ENCODE measurements at regions not wholly inside any gene's neighbourhood (a gene's known extent, or its start where the extent isn't known, plus 50 kb on each side); places are given as distances from the start of the nearest gene placed in this dataset.

GRCh38 chr13:108437496-108437895 lies 168.0 kb downstream of the TNFSF13B start:
- no peak for TF ChIP-seq CTCF (IDR thresholded peaks at IDR 0.05; ENCODE audit: insufficient read depth, low read length, poor library complexity, severe bottlenecking)
- Histone ChIP-seq H3K36me3 (ENCODE audit: control insufficient read depth, insufficient read depth, low read length) (no peaks in the 10 kb centered on the region), H3K27me3 (ENCODE audit: control insufficient read depth, insufficient read depth, low read length) (no peaks in the 10 kb centered on the region), H3K4me3 (ENCODE audit: low read depth, low read length) (no peak overlapping the region)
- DNase-seq (ENCODE audit: low read depth): no peak

GRCh38 chr13:108439556-108439955 lies 170.0 kb downstream of the TNFSF13B start:
- no peak for TF ChIP-seq CTCF (IDR thresholded peaks at IDR 0.05; ENCODE audit: insufficient read depth, low read length, poor library complexity, severe bottlenecking)
- no peak for DNase-seq (ENCODE audit: low read depth)
- no peaks in the 10 kb centered on the region for H3K27me3 ChIP-seq (ENCODE audit: control insufficient read depth, insufficient read depth, low read length)
- no peaks in the 10 kb centered on the region for H3K36me3 ChIP-seq (ENCODE audit: control insufficient read depth, insufficient read depth, low read length)
- H3K4me3 ChIP-seq (ENCODE audit: low read depth, low read length): no peak overlapping the region

GRCh38 chr13:108444448-108444847 lies 174.9 kb downstream of the TNFSF13B start:
- no peaks in the 10 kb centered on the region for H3K36me3 ChIP-seq (ENCODE audit: control insufficient read depth, insufficient read depth, low read length)
- no peak for TF ChIP-seq CTCF (IDR thresholded peaks at IDR 0.05; ENCODE audit: insufficient read depth, low read length, poor library complexity, severe bottlenecking)
- no peak for DNase-seq (ENCODE audit: low read depth)
- H3K4me3 ChIP-seq (ENCODE audit: low read depth, low read length): no peak overlapping the region
- no peaks in the 10 kb centered on the region for H3K27me3 ChIP-seq (ENCODE audit: control insufficient read depth, insufficient read depth, low read length)

- no peaks in the 10 kb centered on the region for H3K27me3 ChIP-seq (ENCODE audit: control insufficient read depth, insufficient read depth, low read length)
- H3K36me3 ChIP-seq (ENCODE audit: control insufficient read depth, insufficient read depth, low read length): no peaks in the 10 kb centered on the region
- DNase-seq (ENCODE audit: low read depth): no peak
- TF ChIP-seq CTCF (IDR thresholded peaks at IDR 0.05; ENCODE audit: insufficient read depth, low read length, poor library complexity, severe bottlenecking): no peak
- no peak overlapping the region for H3K4me3 ChIP-seq (ENCODE audit: low read depth, low read length)
These were observed 179.4 kb downstream of the TNFSF13B start for GRCh38 chr13:108448891-108449290.

- Histone ChIP-seq H3K27me3 (ENCODE audit: control insufficient read depth, insufficient read depth, low read length) (no peaks in the 10 kb centered on the region), H3K36me3 (ENCODE audit: control insufficient read depth, insufficient read depth, low read length) (no peaks in the 10 kb centered on the region), H3K4me3 (ENCODE audit: low read depth, low read length) (no peak overlapping the region)
- TF ChIP-seq CTCF (IDR thresholded peaks at IDR 0.05; ENCODE audit: insufficient read depth, low read length, poor library complexity, severe bottlenecking): no peak
- no peak for DNase-seq (ENCODE audit: low read depth)
These were observed 178.3 kb upstream of the MYO16 start for GRCh38 chr13:108451121-108451520.

- Histone ChIP-seq H3K27me3 (ENCODE audit: control insufficient read depth, insufficient read depth, low read length) (no peaks in the 10 kb centered on the region), H3K4me3 (ENCODE audit: low read depth, low read length) (no peak overlapping the region), H3K36me3 (ENCODE audit: control insufficient read depth, insufficient read depth, low read length) (no peaks in the 10 kb centered on the region)
- DNase-seq (ENCODE audit: low read depth): no peak
- no peak for TF ChIP-seq CTCF (IDR thresholded peaks at IDR 0.05; ENCODE audit: insufficient read depth, low read length, poor library complexity, severe bottlenecking)
These were observed 174.1 kb upstream of the MYO16 start for GRCh38 chr13:108455320-108455719.
